ENCODE measurements at regions not wholly inside any gene's neighbourhood (a gene's known extent, or its start where the extent isn't known, plus 50 kb on each side); places are given as distances from the start of the nearest gene placed in this dataset.
"Not testable (repeated sequence)": the region's sequence is repeated elsewhere in the genome, so short reads cannot be mapped to it uniquely, and the experiment has no call there.

DNA sequence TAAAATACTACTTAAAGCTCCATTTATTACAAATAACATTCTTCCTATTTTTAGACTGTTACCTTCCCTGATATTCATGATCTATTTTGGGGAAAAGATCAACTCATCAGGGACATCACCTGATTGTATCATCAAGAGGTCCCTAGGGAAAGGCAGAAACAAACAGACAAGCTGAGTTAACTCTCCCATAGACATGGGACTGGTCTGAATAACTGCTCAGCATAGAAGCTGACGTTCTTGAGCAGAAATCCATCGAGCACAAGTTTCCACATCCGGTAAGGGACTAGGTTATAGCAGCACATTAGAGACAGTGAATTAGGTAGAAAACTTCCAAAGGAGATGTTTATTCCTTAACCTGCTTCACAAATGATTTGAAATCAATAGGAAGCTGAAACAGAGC lies 1100.4 kb upstream of the SLC39A10 start:
- H3K27me3 ChIP-seq (ENCODE audit: control insufficient read depth, insufficient read depth, low read length), result no peaks in the 10 kb centered on the region
- H3K27ac ChIP-seq (ENCODE audit: low read depth, low read length), result no peak overlapping the region
- no peak overlapping the region for H3K9ac ChIP-seq (ENCODE audit: low read length)
- H3K4me3 ChIP-seq (ENCODE audit: low read depth, low read length), result no peak overlapping the region
- no peaks in the 10 kb centered on the region for H3K4me1 ChIP-seq (ENCODE audit: control insufficient read depth, insufficient read depth, low read length)
- H3K9me3 ChIP-seq (ENCODE audit: control insufficient read depth, insufficient read depth, low read depth, low read length), result peaks cover 5% of the 10 kb centered on the region; the same call in 1 of the 2 replicates
- H3K36me3 ChIP-seq (ENCODE audit: control insufficient read depth, insufficient read depth, low read length), result no peaks in the 10 kb centered on the region

DNA sequence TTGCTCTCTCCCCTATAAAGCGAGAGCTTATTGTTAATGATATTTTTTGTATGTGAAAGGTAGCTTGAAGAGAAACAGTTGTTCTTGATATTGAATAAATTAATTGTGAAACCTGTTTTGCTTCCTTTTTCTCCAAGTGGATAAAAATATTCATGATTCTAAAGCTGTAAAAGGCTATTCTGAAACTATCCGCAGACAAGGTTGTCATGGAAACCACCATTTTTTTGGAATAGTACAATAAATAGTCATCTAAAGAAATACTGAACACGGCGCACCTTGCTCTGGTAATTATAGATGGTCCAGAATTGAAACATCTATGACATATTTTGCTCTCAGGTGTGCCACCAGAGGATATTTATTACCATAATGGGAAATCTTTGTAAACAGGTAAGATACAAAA lies 1103.0 kb upstream of the SLC39A10 start:
- Histone ChIP-seq H3K9me3 (ENCODE audit: control insufficient read depth, insufficient read depth, low read depth, low read length) (no peaks in the 10 kb centered on the region), H3K36me3 (ENCODE audit: control insufficient read depth, insufficient read depth, low read length) (no peaks in the 10 kb centered on the region), H3K27me3 (ENCODE audit: control insufficient read depth, insufficient read depth, low read length) (no peaks in the 10 kb centered on the region)

DNA sequence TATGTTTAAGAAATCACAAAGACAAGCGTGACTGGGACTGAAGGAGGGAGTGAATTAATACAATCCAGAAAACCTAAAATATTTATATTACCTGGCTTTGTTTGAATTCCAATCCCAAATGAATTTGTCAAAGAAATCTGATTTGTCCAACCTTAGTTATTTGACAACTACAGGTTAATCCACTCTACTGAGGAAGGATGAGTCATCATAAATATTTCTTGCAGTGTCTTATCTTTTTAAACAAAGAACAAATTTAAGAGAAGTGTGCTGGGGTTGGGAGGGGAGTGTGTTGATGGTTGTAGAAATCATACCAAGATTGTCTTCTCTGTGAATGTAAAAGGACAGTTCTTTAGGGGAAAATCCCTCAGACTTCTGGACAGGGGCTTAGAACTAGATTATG lies 1106.3 kb upstream of the SLC39A10 start:
- Histone ChIP-seq H3K27me3 (ENCODE audit: control insufficient read depth, insufficient read depth, low read length) (no peaks in the 10 kb centered on the region), H3K9me3 (ENCODE audit: control insufficient read depth, insufficient read depth, low read depth, low read length) (no peaks in the 10 kb centered on the region), H3K4me3 (ENCODE audit: low read depth, low read length) (no peak overlapping the region), H3K27ac (ENCODE audit: low read depth, low read length) (no peak overlapping the region), H3K4me1 (ENCODE audit: control insufficient read depth, insufficient read depth, low read length) (no peaks in the 10 kb centered on the region), H3K9ac (ENCODE audit: low read length) (no peak overlapping the region), H3K36me3 (ENCODE audit: control insufficient read depth, insufficient read depth, low read length) (no peaks in the 10 kb centered on the region)

More for the DNA sequence above, 1103.0 kb upstream of the SLC39A10 start:
- Histone ChIP-seq H3K9ac (ENCODE audit: low read length) (no peak overlapping the region), H3K27ac (ENCODE audit: low read depth, low read length) (no peak overlapping the region), H3K4me1 (ENCODE audit: control insufficient read depth, insufficient read depth, low read length) (no peaks in the 10 kb centered on the region), H3K4me3 (ENCODE audit: low read depth, low read length) (no peak overlapping the region)

DNA sequence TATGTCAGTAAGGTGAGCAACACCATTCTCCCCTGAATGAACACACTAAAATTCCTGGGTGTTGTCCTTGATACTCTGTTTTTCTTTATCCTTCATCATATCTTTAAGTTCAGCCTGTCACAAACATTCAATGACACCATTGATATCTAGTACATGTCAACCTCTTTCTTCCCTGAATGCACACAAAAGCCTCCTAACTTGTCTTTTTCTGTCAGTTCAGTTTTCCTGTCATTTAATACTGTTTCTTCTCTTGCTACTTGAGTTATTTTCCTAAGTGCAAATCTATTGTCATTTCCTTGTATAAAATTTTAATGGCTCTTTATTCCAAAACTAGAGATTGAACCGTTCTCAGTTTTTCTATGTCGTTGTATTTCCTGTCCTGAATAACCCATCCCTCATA lies 1107.6 kb upstream of the SLC39A10 start:
- Histone ChIP-seq H3K36me3 (ENCODE audit: control insufficient read depth, insufficient read depth, low read length) (no peaks in the 10 kb centered on the region), H3K9me3 (ENCODE audit: control insufficient read depth, insufficient read depth, low read depth, low read length) (no peaks in the 10 kb centered on the region), H3K9ac (ENCODE audit: low read length) (no peak overlapping the region), H3K27me3 (ENCODE audit: control insufficient read depth, insufficient read depth, low read length) (no peaks in the 10 kb centered on the region), H3K4me1 (ENCODE audit: control insufficient read depth, insufficient read depth, low read length) (no peaks in the 10 kb centered on the region), H3K27ac (ENCODE audit: low read depth, low read length) (no peak overlapping the region), H3K4me3 (ENCODE audit: low read depth, low read length) (no peak overlapping the region)

DNA sequence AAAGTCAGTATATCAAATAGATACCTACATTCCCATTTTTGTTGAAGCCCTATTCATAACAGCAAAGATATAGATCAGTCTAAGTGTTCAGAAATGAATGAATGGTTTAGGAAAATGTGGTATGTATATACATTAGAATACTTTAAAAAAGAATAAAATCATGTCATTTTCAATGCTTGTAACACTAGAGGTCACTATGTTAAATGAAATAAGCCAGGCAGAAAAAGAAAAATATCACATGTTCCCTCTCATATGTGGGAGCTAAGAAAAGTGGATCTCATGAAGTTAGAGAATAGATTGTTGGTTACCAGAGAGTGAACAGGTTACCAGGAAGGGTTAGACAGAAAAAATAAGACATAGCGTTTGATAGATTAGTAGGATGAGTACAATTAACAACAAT lies 1111.0 kb upstream of the SLC39A10 start:
- Histone ChIP-seq H3K4me1 (ENCODE audit: control insufficient read depth, insufficient read depth, low read length) (no peaks in the 10 kb centered on the region), H3K9me3 (ENCODE audit: control insufficient read depth, insufficient read depth, low read depth, low read length) (no peaks in the 10 kb centered on the region), H3K9ac (ENCODE audit: low read length) (no peak overlapping the region), H3K27me3 (ENCODE audit: control insufficient read depth, insufficient read depth, low read length) (no peaks in the 10 kb centered on the region), H3K36me3 (ENCODE audit: control insufficient read depth, insufficient read depth, low read length) (no peaks in the 10 kb centered on the region), H3K27ac (ENCODE audit: low read depth, low read length) (no peak overlapping the region), H3K4me3 (ENCODE audit: low read depth, low read length) (no peak overlapping the region)

DNA sequence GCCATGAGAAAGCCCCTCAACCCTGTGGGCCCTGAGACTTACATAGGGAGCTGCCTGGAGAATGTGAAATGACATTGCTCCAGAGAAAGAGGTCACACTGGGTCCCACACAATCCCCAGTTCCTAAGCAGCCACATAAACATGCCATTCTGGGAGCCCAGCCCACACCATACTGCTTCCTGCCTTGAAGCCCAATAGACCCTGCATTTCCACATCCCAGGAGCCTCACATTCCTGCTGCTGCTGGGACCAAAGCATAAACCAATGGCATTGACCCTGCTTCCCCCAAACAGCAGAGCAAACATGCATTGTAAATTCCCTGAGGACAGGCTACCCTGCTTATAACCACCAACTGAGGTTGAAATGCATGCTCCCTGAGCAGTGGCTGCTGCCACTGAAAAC lies 1117.6 kb upstream of the SLC39A10 start:
- Histone ChIP-seq H3K9me3 (ENCODE audit: control insufficient read depth, insufficient read depth, low read depth, low read length) (no peaks in the 10 kb centered on the region), H3K4me3 (ENCODE audit: low read depth, low read length) (no peak overlapping the region), H3K27ac (ENCODE audit: low read depth, low read length) (no peak overlapping the region), H3K27me3 (ENCODE audit: control insufficient read depth, insufficient read depth, low read length) (no peaks in the 10 kb centered on the region), H3K9ac (ENCODE audit: low read length) (no peak overlapping the region), H3K4me1 (ENCODE audit: control insufficient read depth, insufficient read depth, low read length) (peaks cover 6% of the 10 kb centered on the region; the same call in 1 of the 2 replicates), H3K36me3 (ENCODE audit: control insufficient read depth, insufficient read depth, low read length) (no peaks in the 10 kb centered on the region)

DNA sequence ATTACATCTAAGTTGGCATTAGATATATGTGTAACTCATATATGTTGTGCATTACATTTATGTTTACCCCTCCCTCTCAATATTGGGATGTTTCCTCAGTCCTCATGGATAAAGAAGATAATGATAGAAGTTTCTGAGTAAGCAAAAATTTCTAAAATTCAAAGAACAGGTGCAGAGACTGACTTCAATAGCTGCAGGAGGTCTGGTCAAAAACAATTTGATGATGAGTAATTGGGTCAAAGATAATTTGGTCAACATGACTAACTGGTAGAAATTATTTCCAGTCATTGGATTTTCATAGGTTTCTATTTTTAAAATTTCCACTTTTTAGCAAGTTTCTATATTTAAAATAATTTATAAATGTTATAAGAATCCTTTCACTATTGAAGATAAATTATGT lies 1130.9 kb upstream of the SLC39A10 start:
- Histone ChIP-seq H3K9ac (ENCODE audit: low read length) (no peak overlapping the region), H3K27ac (ENCODE audit: low read depth, low read length) (no peak overlapping the region), H3K9me3 (ENCODE audit: control insufficient read depth, insufficient read depth, low read depth, low read length) (no peaks in the 10 kb centered on the region), H3K27me3 (ENCODE audit: control insufficient read depth, insufficient read depth, low read length) (no peaks in the 10 kb centered on the region), H3K36me3 (ENCODE audit: control insufficient read depth, insufficient read depth, low read length) (no peaks in the 10 kb centered on the region), H3K4me3 (ENCODE audit: low read depth, low read length) (no peak overlapping the region), H3K4me1 (ENCODE audit: control insufficient read depth, insufficient read depth, low read length) (no peaks in the 10 kb centered on the region)

DNA sequence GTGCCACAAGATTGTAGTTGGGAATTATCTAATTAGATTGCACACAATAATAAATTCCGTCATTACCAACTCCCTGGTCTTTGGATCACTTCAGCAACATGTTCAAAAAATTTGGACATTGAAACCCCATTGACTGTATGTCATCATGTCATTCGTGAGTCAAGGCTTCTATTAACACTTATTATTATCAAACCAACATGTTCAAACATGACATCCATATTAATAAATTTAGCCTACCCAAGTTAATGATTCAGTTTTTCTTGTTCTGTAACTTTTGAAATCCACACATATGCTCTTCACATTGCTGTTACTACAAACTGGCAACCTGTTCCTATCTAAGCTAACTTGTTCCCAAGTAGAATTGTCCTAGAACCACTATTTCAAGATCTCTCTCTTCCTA lies 1142.7 kb upstream of the SLC39A10 start:
- no peaks in the 10 kb centered on the region for H3K9me3 ChIP-seq (ENCODE audit: control insufficient read depth, insufficient read depth, low read depth, low read length)
- no peak overlapping the region for H3K4me3 ChIP-seq (ENCODE audit: low read depth, low read length)
- H3K4me1 ChIP-seq (ENCODE audit: control insufficient read depth, insufficient read depth, low read length), result no peaks in the 10 kb centered on the region
- H3K36me3 ChIP-seq (ENCODE audit: control insufficient read depth, insufficient read depth, low read length), result no peaks in the 10 kb centered on the region
- H3K9ac ChIP-seq (ENCODE audit: low read length), result no peak overlapping the region
- H3K27ac ChIP-seq (ENCODE audit: low read depth, low read length), result no peak overlapping the region
- H3K27me3 ChIP-seq (ENCODE audit: control insufficient read depth, insufficient read depth, low read length), result no peaks in the 10 kb centered on the region

DNA sequence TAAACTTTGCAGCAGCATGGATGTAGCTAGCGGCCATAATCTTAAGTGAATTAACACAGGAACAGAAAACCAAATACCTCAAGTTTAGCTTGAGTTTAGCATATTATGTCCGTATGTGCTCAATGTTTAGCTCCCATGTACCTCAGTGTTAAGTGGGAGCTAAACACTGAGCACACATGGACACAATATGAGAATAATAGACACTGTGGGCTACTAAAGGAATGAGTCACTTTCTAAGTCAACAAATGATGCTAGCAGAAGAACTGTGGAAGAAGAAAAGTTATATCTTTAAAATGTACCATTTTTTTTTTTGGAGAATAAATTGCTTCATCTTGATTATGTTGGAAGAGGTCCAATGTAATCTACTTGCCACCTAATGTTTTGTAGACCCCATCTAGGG lies 1146.0 kb upstream of the SLC39A10 start:
- not testable (repeated sequence) for H3K9ac ChIP-seq (ENCODE audit: low read length); H3K4me1 ChIP-seq (ENCODE audit: control insufficient read depth, insufficient read depth, low read length); H3K27ac ChIP-seq (ENCODE audit: low read depth, low read length); H3K27me3 ChIP-seq (ENCODE audit: control insufficient read depth, insufficient read depth, low read length); H3K4me3 ChIP-seq (ENCODE audit: low read depth, low read length); H3K9me3 ChIP-seq (ENCODE audit: control insufficient read depth, insufficient read depth, low read depth, low read length); H3K36me3 ChIP-seq (ENCODE audit: control insufficient read depth, insufficient read depth, low read length)

DNA sequence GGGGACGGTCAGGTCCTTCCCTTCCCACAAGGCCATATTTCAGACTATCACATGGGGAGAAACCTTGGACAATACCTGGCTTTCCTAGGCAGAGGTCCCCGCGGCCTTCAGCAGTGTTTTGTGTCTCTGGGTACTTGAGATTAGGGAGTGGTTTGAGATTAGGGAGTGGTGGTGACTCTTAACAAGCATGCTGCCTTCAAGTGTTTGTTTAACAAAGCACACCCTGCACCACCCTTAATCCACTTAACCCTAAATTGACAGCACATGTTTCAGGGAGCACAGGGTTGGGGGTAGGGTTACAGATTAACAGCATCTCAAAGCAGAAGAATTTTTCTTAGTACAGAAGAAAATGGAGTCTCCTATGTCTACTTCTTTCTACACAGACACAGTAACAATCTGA lies 1152.2 kb upstream of the SLC39A10 start:
- H3K4me3 ChIP-seq (ENCODE audit: low read depth, low read length); H3K9ac ChIP-seq (ENCODE audit: low read length); H3K9me3 ChIP-seq (ENCODE audit: control insufficient read depth, insufficient read depth, low read depth, low read length); H3K4me1 ChIP-seq (ENCODE audit: control insufficient read depth, insufficient read depth, low read length); H3K27me3 ChIP-seq (ENCODE audit: control insufficient read depth, insufficient read depth, low read length); H3K27ac ChIP-seq (ENCODE audit: low read depth, low read length); H3K36me3 ChIP-seq (ENCODE audit: control insufficient read depth, insufficient read depth, low read length): not testable (repeated sequence)

DNA sequence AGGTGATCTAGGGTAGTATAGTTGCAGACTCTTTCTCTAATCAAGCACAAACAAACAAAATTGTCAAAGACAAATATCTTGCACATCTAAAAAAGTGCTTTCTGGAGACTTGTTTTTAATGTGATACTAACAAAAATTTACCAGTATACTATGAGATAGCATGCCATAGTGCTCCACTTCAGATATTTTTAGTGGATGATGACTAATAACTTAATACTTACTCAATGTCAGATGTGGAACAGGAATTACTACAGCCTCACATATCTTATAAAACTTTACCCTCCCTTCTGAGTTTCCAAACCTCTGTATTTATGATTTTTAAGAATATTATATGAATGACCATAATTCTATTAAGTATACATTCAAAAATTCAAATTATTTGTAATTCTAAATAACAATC lies 1162.0 kb upstream of the SLC39A10 start:
- Histone ChIP-seq H3K36me3 (ENCODE audit: control insufficient read depth, insufficient read depth, low read length) (no peaks in the 10 kb centered on the region), H3K27me3 (ENCODE audit: control insufficient read depth, insufficient read depth, low read length) (no peaks in the 10 kb centered on the region), H3K9me3 (ENCODE audit: control insufficient read depth, insufficient read depth, low read depth, low read length) (no peaks in the 10 kb centered on the region), H3K4me3 (ENCODE audit: low read depth, low read length) (no peak overlapping the region), H3K9ac (ENCODE audit: low read length) (no peak overlapping the region), H3K27ac (ENCODE audit: low read depth, low read length) (no peak overlapping the region), H3K4me1 (ENCODE audit: control insufficient read depth, insufficient read depth, low read length) (no peaks in the 10 kb centered on the region)

DNA sequence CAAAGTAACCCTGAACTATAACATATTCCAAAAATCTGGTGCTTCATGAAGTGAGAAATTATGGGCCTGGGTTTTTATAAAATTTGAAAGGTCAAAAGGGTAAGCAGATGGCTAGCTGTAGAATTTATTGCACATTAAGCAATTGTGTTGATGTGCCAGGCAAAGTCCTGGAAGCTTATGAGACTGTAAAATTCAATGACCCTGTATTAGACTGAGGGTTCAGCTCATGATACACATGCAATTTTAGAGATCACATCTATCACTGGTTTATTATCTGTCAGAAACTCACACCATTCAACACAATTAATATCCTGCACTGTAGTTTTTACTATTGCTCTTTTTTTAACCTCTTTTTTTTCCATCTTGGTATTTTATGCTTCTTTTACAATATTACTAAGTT lies 1162.6 kb upstream of the SLC39A10 start:
- H3K4me3 ChIP-seq (ENCODE audit: low read depth, low read length), result no peak overlapping the region
- no peak overlapping the region for H3K27ac ChIP-seq (ENCODE audit: low read depth, low read length)
- H3K4me1 ChIP-seq (ENCODE audit: control insufficient read depth, insufficient read depth, low read length), result no peaks in the 10 kb centered on the region
- no peaks in the 10 kb centered on the region for H3K9me3 ChIP-seq (ENCODE audit: control insufficient read depth, insufficient read depth, low read depth, low read length)
- no peak overlapping the region for H3K9ac ChIP-seq (ENCODE audit: low read length)
- H3K36me3 ChIP-seq (ENCODE audit: control insufficient read depth, insufficient read depth, low read length), result no peaks in the 10 kb centered on the region
- H3K27me3 ChIP-seq (ENCODE audit: control insufficient read depth, insufficient read depth, low read length), result no peaks in the 10 kb centered on the region
